HK-2 (cell line): ENCODE measurements at regions not wholly inside any gene's neighbourhood (a gene's known extent, or its start where the extent isn't known, plus 50 kb on each side); places are given as distances from the start of the nearest gene placed in this dataset.

Source experiments
- DNase-seq: peaks from one replicate; pipeline ENCODE4 v3.0.0-alpha.2; 2018; ENCODE audit not compliant: unreplicated experiment

GRCh38 chr10:29114141-29114540 lies 174.7 kb upstream of the LYZL1 start:
- no peak for DNase-seq

- no peak for DNase-seq
Observed at GRCh38 chr10:29117781-29118180, 171.1 kb upstream of the LYZL1 start.

DNA sequence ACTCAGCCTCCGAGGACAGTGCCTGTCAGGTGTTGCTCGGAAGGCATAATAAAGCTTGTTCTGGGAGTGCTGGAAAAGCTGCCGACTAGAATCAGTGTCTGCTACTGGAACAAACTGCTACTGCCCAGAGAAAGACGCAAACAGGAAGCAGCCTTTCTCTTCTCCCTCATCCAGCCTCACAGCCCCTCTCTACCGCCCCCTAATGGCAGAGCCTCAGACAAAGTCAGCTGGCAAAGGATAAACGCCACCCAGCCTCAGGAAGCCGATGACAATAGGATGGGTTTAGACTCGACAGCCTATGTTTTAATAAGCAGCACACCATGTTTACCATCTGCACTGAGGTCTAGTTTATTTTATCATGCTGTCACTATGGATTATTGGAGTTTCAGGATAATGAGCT lies 169.5 kb upstream of the LYZL1 start:
- DNase-seq = no peak

- peak; percentile 2 for DNase-seq
Observed at GRCh38 chr10:29120216-29120615, 168.7 kb upstream of the LYZL1 start.

GRCh38 chr10:29124864-29125263 lies 164.0 kb upstream of the LYZL1 start:
- DNase-seq = no peak

GRCh38 chr10:29127037-29127700 lies 161.7 kb upstream of the LYZL1 start:
- DNase-seq = no peak

DNA sequence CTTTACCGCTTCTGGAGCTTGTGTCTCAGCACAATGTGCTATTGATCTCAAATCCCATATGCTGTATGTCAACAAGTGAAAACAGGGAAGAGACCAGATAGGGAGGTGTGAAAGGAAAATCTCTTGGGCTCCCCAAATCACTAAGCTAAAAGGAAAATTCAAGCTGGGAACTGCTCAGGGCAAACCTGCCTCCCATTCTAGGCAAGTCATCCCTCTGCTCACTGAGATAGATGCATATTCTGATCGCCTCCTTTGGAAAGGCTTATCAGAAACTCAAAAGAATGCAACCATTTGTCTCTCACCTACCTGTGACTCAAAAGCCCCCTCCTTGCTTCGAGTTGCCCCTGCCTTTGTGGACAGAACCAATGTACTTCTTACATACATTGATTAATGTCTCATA lies 161.1 kb upstream of the LYZL1 start:
- no peak for DNase-seq

GRCh38 chr10:29130190-29130673 lies 158.6 kb upstream of the LYZL1 start:
- DNase-seq = no peak

- no peak for DNase-seq
Observed at GRCh38 chr10:29131952-29132547, 156.8 kb upstream of the LYZL1 start.

GRCh38 chr10:29132551-29133111 lies 156.2 kb upstream of the LYZL1 start:
- DNase-seq = no peak

- DNase-seq = no peak
Observed at GRCh38 chr10:29135337-29135736, 153.5 kb upstream of the LYZL1 start.

DNA sequence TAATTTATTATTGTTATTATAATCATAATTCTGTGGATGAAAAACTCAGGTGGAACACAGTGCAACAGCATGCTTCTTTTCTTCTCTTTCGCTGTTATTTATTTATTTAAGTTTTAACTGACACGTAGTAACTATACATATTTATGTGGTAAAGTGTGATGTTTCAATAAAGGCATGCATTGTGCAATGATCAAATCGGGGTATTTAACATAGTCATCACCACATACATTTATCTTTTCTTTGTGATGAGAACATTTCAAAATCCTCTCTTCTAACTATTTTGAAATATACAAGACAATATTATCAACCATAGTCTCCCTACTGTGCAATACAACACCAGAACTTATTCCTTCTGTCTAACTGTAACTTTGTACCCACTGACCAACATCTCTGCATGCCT lies 152.5 kb upstream of the LYZL1 start:
- DNase-seq = no peak

DNA sequence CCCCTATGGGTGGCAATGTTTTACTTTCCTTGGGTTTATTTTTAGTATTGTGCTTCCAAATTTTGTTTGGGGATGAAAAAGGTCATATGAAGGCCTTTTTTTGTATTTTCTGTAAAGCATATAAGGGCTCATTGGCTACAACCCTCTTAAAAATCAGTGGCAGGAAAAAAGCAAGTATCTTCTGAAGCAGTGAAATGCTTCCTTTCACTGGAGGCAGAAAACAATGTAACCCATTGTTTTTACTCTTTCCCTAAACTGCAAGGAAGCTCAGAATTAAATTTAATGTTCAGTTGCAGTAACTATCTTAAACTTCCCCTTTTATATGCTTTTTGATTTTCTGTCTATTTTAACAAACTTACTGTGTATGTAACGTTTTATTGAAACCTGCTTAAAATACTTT lies 148.7 kb upstream of the LYZL1 start:
- DNase-seq = no peak

- DNase-seq = no peak
Observed at GRCh38 chr10:29140991-29141390, 147.9 kb upstream of the LYZL1 start.

- no peak for DNase-seq
Observed at GRCh38 chr10:29141761-29142160, 147.1 kb upstream of the LYZL1 start.

DNA sequence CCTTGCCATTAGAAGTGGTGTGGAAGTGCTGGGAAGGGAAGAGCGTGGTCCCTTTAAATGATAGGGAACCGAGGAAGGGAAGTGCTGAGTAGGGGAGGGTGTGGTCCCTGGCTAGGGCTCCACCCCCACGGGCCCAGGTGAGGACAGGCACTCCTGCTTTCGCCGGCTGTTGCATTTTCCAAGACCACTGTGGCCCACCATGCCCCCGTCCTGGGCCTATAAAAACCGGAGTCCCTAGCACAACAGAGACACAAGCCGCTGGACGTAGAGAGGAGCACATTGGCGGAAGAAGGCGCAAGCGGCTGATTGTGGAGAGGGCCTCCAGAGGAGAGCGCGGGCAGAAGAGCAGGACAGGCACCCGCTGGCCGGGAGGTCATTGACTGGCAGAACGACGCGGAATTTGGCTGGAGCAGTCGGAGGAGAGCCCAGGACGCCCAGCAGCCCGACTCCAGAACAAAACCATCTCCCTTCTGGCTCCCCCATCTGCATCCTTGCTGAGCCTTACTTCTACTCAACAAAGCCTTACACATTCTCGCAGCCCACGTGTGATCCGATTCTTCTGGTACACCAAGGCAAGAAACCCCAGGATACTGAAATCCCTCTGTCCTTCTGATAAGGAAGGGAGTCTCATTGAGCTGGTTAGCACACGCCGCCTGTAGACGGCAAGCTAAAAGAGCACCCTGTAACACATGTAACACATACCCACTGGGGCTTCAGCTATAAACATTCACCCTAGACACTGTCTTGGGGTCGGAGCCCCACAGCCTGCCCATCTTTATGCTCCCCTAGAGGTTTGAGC lies 146.2 kb upstream of the LYZL1 start:
- DNase-seq = no peak

DNA sequence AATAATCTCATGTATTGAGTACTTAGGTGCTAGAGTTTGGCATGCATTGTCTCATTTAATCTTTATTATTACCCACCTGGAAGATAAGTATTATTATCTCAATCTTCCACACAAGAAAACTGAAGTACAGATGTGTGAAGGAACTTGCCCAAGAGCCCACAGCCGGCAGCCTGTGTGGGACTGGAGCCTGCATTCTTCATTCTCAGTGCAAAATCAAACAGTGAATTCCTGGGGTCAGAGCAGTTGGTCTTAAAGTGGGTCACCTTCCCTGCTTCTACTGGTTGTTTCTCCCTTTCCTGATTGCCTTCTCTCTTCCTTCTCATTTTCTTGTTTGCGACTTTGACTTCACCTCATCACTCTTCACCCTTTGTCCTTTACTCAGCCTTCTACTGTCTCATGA lies 144.7 kb upstream of the LYZL1 start:
- no peak for DNase-seq

- DNase-seq = no peak
Observed at GRCh38 chr10:29146311-29147100, 142.4 kb upstream of the LYZL1 start.

GRCh38 chr10:29150010-29150409 lies 138.9 kb upstream of the LYZL1 start:
- DNase-seq = no peak

DNA sequence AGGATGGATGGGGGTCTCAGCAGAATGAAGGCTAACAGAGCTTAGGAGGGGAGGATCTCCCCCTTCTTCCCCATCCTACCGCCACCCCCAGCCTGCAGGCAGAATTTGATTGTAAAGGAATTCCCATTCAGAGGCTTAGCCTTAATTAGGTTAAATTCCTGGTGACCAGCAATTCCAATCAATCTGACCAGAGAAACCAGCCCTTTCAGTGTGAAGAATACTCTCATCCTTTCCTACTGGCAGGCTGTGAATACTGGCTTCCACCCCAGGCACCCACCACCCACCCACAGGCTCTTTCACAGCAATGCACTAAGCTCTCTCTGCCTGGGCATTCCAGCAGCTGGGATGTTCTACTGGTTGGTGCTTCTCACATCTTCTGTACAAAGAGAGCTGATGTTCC lies 137.9 kb upstream of the LYZL1 start:
- no peak for DNase-seq

DNA sequence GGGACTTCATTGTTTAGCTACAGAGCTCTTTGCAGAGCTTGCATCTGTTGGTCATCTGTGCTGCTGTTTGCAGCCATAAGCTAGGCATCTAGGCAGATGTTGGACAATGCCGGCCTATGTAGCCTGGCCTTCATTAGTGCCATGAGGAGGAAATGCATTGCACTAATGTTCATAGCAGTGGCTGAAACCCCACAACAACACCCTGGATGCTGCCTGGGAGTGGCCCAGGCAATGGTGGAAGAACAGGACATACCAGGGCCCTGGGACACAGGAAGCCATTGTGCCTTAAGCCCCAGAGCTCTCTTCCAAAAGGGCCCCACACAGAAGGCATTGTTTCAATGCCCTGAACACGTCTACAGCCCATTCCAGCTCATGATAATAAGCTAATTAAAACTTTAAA lies 131.5 kb upstream of the LYZL1 start:
- DNase-seq = no peak

DNA sequence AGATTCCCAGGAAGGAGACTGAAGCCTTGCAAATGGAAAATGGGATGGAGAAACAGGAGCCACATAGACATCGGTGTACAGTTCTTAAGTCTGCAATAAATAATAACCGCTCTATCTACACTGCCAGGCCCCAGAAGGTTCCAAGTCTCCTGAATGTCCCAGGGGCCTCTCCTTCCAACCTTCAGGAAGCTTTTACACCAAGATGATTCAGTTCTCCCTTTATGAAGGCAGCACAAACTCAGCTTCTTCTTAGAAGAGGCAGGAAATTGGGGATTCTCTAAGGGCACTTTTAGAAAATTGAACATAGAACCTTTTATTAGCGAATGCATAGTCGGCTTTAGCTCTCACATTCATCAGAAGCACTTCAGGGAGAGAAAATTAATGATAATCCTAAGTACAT lies 130.8 kb upstream of the LYZL1 start:
- no peak for DNase-seq
